Lower lobe of right lung (tissue), 2 donors: ENCODE measurements at regions not wholly inside any gene's neighbourhood (a gene's known extent, or its start where the extent isn't known, plus 50 kb on each side); places are given as distances from the start of the nearest gene placed in this dataset.

Experiments used
- ATAC-seq, 2 donors: fragments of 200-7000 bp; cut with Tn5 transposase; one replicate each; pipeline ENCODE4 v1.9.1; 2020 to 2022; ENCODE audit warnings: mild to moderate bottlenecking in 2 of 2, moderate library complexity in 2 of 2
- DNase-seq: peaks from one replicate; pipeline ENCODE4 v3.0.0-alpha.2; 2020
- H3K27ac ChIP-seq: fragments of 200-600 bp; one replicate; pipeline ENCODE4 v1.8.0; 2022
- H3K27me3 ChIP-seq: fragments of 200-600 bp; one replicate; pipeline ENCODE4 v1.8.0; 2022; ENCODE audit warnings: low read depth
- H3K36me3 ChIP-seq: fragments of 200-600 bp; one replicate; pipeline ENCODE4 v1.8.0; 2022; ENCODE audit warnings: mild to moderate bottlenecking
- H3K4me1 ChIP-seq: fragments of 200-600 bp; one replicate; pipeline ENCODE4 v1.8.0; 2022
- H3K4me3 ChIP-seq: fragments of 200-600 bp; one replicate; pipeline ENCODE4 v1.8.0; 2022; ENCODE audit warnings: mild to moderate bottlenecking
- H3K9me3 ChIP-seq: fragments of 200-600 bp; one replicate; pipeline ENCODE4 v1.8.0; 2022
- CTCF ChIP-seq: fragments of 200-600 bp; IDR thresholded peaks from one replicate; pipeline ENCODE4 v1.8.0; 2022; ENCODE audit warnings: antibody characterized with exemption, mild to moderate bottlenecking
- intact Hi-C: fragments of 100-400 bp; cut with DNase I; formaldehyde crosslinking; loops from one replicate; pipeline ENCODE4 v1.11.0; 2022
- donor health status: DM: no; HTN: yes; CAD: no; lungs with severe emphysema.

- intact Hi-C loops = no loop called here
- no peak for DNase-seq
- no peak overlapping the region for H3K4me3 ChIP-seq
- no peak overlapping the region for H3K27ac ChIP-seq
- no peaks in the 10 kb centered on the region for H3K36me3 ChIP-seq
- H3K9me3 ChIP-seq = no peaks in the 10 kb centered on the region
- no peaks in the 10 kb centered on the region for H3K4me1 ChIP-seq
- TF ChIP-seq CTCF = no peak
- H3K27me3 ChIP-seq = peaks cover 6% of the 10 kb centered on the region
- no peak for ATAC-seq
Measured at GRCh38 chr9:86893811-86894490, 53.4 kb downstream of the GAS1 start.

- no peak overlapping the region for H3K4me3 ChIP-seq
- intact Hi-C loops = no loop called here
- no peaks in the 10 kb centered on the region for H3K4me1 ChIP-seq
- no peaks in the 10 kb centered on the region for H3K36me3 ChIP-seq
- no peak for ATAC-seq
- TF ChIP-seq CTCF = no peak
- peaks cover 6% of the 10 kb centered on the region for H3K27me3 ChIP-seq
- no peaks in the 10 kb centered on the region for H3K9me3 ChIP-seq
- DNase-seq = no peak
- H3K27ac ChIP-seq = no peak overlapping the region
Measured at GRCh38 chr9:86892576-86892975, 54.7 kb downstream of the GAS1 start.

GRCh38 chr9:86891886-86892437 lies 55.3 kb downstream of the GAS1 start:
- no peak for TF ChIP-seq CTCF
- no peak overlapping the region for H3K4me3 ChIP-seq
- DNase-seq (no peak), ATAC-seq (no peak)
- H3K9me3 ChIP-seq = no peaks in the 10 kb centered on the region
- H3K36me3 ChIP-seq = no peaks in the 10 kb centered on the region
- intact Hi-C loops = no loop called here
- peaks cover 11% of the 10 kb centered on the region for H3K27me3 ChIP-seq
- no peak overlapping the region for H3K27ac ChIP-seq
- H3K4me1 ChIP-seq = no peaks in the 10 kb centered on the region

- Histone ChIP-seq H3K36me3 (no peaks in the 10 kb centered on the region), H3K27me3 (peaks cover 6% of the 10 kb centered on the region), H3K27ac (no peak overlapping the region), H3K4me3 (no peak overlapping the region), H3K9me3 (no peaks in the 10 kb centered on the region), H3K4me1 (no peaks in the 10 kb centered on the region)
- ATAC-seq = no peak
- no peak for DNase-seq
- TF ChIP-seq CTCF = no peak
- intact Hi-C loops = no loop called here
Measured at GRCh38 chr9:86891091-86891490, 56.2 kb downstream of the GAS1 start.

- Histone ChIP-seq H3K36me3 (no peaks in the 10 kb centered on the region), H3K27me3 (peaks cover 8% of the 10 kb centered on the region), H3K27ac (no peak overlapping the region), H3K9me3 (no peaks in the 10 kb centered on the region), H3K4me1 (no peaks in the 10 kb centered on the region), H3K4me3 (no peak overlapping the region)
- no peak for DNase-seq
- ATAC-seq = no peak
- intact Hi-C loops = no loop called here
- TF ChIP-seq CTCF = no peak
Measured at GRCh38 chr9:86885232-86885631, 62.1 kb downstream of the GAS1 start.
